ENCODE measurements at regions not wholly inside any gene's neighbourhood (a gene's known extent, or its start where the extent isn't known, plus 50 kb on each side); places are given as distances from the start of the nearest gene placed in this dataset.

- no peak for DNase-seq
Observed at GRCh38 chr3:167895178-167895577, 159.7 kb downstream of the SERPINI1 start.

GRCh38 chr3:167892205-167892604, 156.7 kb downstream of the SERPINI1 start:
- DNase-seq, result no peak

GRCh38 chr3:167887096-167887495, 151.6 kb downstream of the SERPINI1 start:
- no peak for DNase-seq

GRCh38 chr3:167886690-167887089, 151.2 kb downstream of the SERPINI1 start:
- no peak for DNase-seq

GRCh38 chr3:167885277-167885676, 149.8 kb downstream of the SERPINI1 start:
- no peak for DNase-seq

GRCh38 chr3:167884481-167884880, 149.0 kb downstream of the SERPINI1 start:
- DNase-seq, result no peak

- DNase-seq, result no peak
Observed at GRCh38 chr3:167883452-167883851, 147.9 kb downstream of the SERPINI1 start.

- DNase-seq, result peak; percentile 72
Observed at GRCh38 chr3:167882057-167882667, 146.6 kb downstream of the SERPINI1 start.

GRCh38 chr3:167880183-167880582, 144.7 kb downstream of the SERPINI1 start:
- no peak for DNase-seq

- DNase-seq, result no peak
Observed at GRCh38 chr3:167876620-167877281, 141.2 kb downstream of the SERPINI1 start.
